Trophoblast cell (in vitro differentiated cells and primary cell): ENCODE measurements at regions not wholly inside any gene's neighbourhood (a gene's known extent, or its start where the extent isn't known, plus 50 kb on each side); places are given as distances from the start of the nearest gene placed in this dataset.
"Not testable (repeated sequence)": the region's sequence is repeated elsewhere in the genome, so short reads cannot be mapped to it uniquely, and the experiment has no call there.

Experiments used
- DNase-seq, 2 donors: peaks; one replicate each; pipeline ENCODE4 v3.0.0-alpha.2; 2016
- H2AFZ ChIP-seq: 2 replicates; pipeline ENCODE4 v1.6.1; 2013; ENCODE audit warnings: low read length, moderate library complexity, mild to moderate bottlenecking; ENCODE audit not compliant: insufficient read depth, poor library complexity
- H2AK5ac ChIP-seq: 2 replicates; pipeline ENCODE4 v1.6.1; 2013; ENCODE audit warnings: mild to moderate bottlenecking, low read length
- H2BK120ac ChIP-seq: 2 replicates; pipeline ENCODE4 v1.6.1; 2013; ENCODE audit warnings: low read length, mild to moderate bottlenecking, moderate library complexity; ENCODE audit not compliant: insufficient read depth, poor library complexity
- H2BK12ac ChIP-seq: 2 replicates; pipeline ENCODE4 v1.6.1; 2013; ENCODE audit warnings: mild to moderate bottlenecking, low read length, moderate library complexity
- H2BK5ac ChIP-seq: 2 replicates; pipeline ENCODE4 v1.6.1; 2013; ENCODE audit warnings: low read length, low read depth, moderate library complexity, mild to moderate bottlenecking; ENCODE audit not compliant: poor library complexity
- H3K14ac ChIP-seq: 2 replicates; pipeline ENCODE4 v1.6.1; 2013; ENCODE audit warnings: mild to moderate bottlenecking, low read length
- H3K18ac ChIP-seq: 2 replicates; pipeline ENCODE4 v1.6.1; 2013; ENCODE audit warnings: mild to moderate bottlenecking, low read length
- H3K23ac ChIP-seq: 2 replicates; pipeline ENCODE4 v1.6.1; 2013; ENCODE audit warnings: low read length
- H3K27ac ChIP-seq: 2 replicates; pipeline ENCODE4 v1.5.1; 2013; ENCODE audit warnings: low read depth, mild to moderate bottlenecking, inconsistent platforms, low read length, moderate library complexity
- H3K27me3 ChIP-seq: 2 replicates; pipeline ENCODE4 v1.6.1; 2013; ENCODE audit warnings: inconsistent platforms, mild to moderate bottlenecking, low read length, moderate library complexity; ENCODE audit not compliant: insufficient read depth
- H3K36me3 ChIP-seq, 2 experiments: 1 replicate in 1 of 2; 2 replicates in 1 of 2; pipeline ENCODE4 v1.6.1; 2013; ENCODE audit warnings: low read length in 2 of 2, mild to moderate bottlenecking in 2 of 2, moderate library complexity in 1 of 2; ENCODE audit not compliant: insufficient read depth in 2 of 2, control insufficient read depth in 1 of 2
- H3K4ac ChIP-seq: 2 replicates; pipeline ENCODE4 v1.6.1; 2013; ENCODE audit warnings: low read depth, mild to moderate bottlenecking, low read length, moderate library complexity
- H3K4me1 ChIP-seq, 2 experiments: 1 replicate in 1 of 2; 2 replicates in 1 of 2; pipeline ENCODE4 v1.6.1; 2013; ENCODE audit warnings: low read length in 2 of 2, mild to moderate bottlenecking in 2 of 2, moderate library complexity in 1 of 2; ENCODE audit not compliant: insufficient read depth in 2 of 2, control insufficient read depth in 1 of 2
- H3K4me2 ChIP-seq: 2 replicates; pipeline ENCODE4 v1.6.1; 2013; ENCODE audit warnings: inconsistent platforms, mild to moderate bottlenecking, low read length, moderate library complexity
- H3K4me3 ChIP-seq: 2 replicates; pipeline ENCODE4 v1.5.1; 2013; ENCODE audit warnings: mild to moderate bottlenecking, low read depth, low read length, inconsistent platforms
- H3K79me1 ChIP-seq: one replicate; pipeline ENCODE4 v1.6.1; 2013; ENCODE audit warnings: low read length
- H3K79me2 ChIP-seq: 2 replicates; pipeline ENCODE4 v1.6.1; 2013; ENCODE audit warnings: low read length, mild to moderate bottlenecking; ENCODE audit not compliant: control insufficient read depth, insufficient read depth, poor library complexity
- H3K9ac ChIP-seq: 2 replicates; pipeline ENCODE4 v1.6.1; 2013; ENCODE audit warnings: mild to moderate bottlenecking, low read length
- H3K9me3 ChIP-seq: 2 replicates; pipeline ENCODE4 v1.6.1; 2013; ENCODE audit warnings: low read depth, mild to moderate bottlenecking, control low read depth, inconsistent platforms, low read length; ENCODE audit not compliant: insufficient read depth
- H4K12ac ChIP-seq: 2 replicates; pipeline ENCODE4 v1.6.1; 2013; ENCODE audit warnings: low read depth, mild to moderate bottlenecking, low read length, moderate library complexity
- H4K8ac ChIP-seq: 2 replicates; pipeline ENCODE4 v1.6.1; 2013; ENCODE audit warnings: low read depth, mild to moderate bottlenecking, low read length, moderate library complexity
- H4K91ac ChIP-seq: one replicate; pipeline ENCODE4 v1.6.1; 2013; ENCODE audit warnings: low read depth, mild to moderate bottlenecking, low read length, moderate library complexity
- WGBS: extraction: QIAGEN DNeasy Blood & Tissue Kit; methylation state at CpG from one replicate; pipeline ENCODE4 v1.1.7; 2013; ENCODE audit warnings: missing lambda C conversion rate; ENCODE audit not compliant: insufficient read length, insufficient coverage; ENCODE audit errors: extremely low coverage; 5-methylcytosine and 5-hydroxymethylcytosine counted together

- H2BK12ac ChIP-seq, H4K8ac ChIP-seq, H3K23ac ChIP-seq, H3K4me1 ChIP-seq, H3K27me3 ChIP-seq, H3K79me2 ChIP-seq, H3K27ac ChIP-seq, H2BK5ac ChIP-seq, H2AFZ ChIP-seq, H3K9ac ChIP-seq, H3K9me3 ChIP-seq, H3K18ac ChIP-seq, H3K14ac ChIP-seq, DNase-seq, H2AK5ac ChIP-seq, H3K4ac ChIP-seq, H3K79me1 ChIP-seq, H3K4me2 ChIP-seq, H4K91ac ChIP-seq, H3K4me3 ChIP-seq, H3K36me3 ChIP-seq, H4K12ac ChIP-seq, H2BK120ac ChIP-seq: not testable (repeated sequence)
- no CpG with 5 or more reads among the region's 3 CpGs for WGBS
Observed at GRCh38 chr15:22134941-22135566, 54.7 kb downstream of the OR4M2 start.

GRCh38 chr15:22137572-22137971, 57.2 kb downstream of the OR4M2 start:
- H2BK120ac ChIP-seq, H3K27me3 ChIP-seq, H3K27ac ChIP-seq, H2AFZ ChIP-seq, H3K9me3 ChIP-seq, H3K4me2 ChIP-seq, H4K91ac ChIP-seq, H3K23ac ChIP-seq, H4K8ac ChIP-seq, H3K4ac ChIP-seq, H3K14ac ChIP-seq, H3K36me3 ChIP-seq, H2BK5ac ChIP-seq, H3K9ac ChIP-seq, H3K4me1 ChIP-seq, H2BK12ac ChIP-seq, H2AK5ac ChIP-seq, H3K4me3 ChIP-seq, H4K12ac ChIP-seq, H3K79me2 ChIP-seq, H3K79me1 ChIP-seq, H3K18ac ChIP-seq, DNase-seq: not testable (repeated sequence)
- no CpG with 5 or more reads among the region's 7 CpGs for WGBS

- not testable (repeated sequence) for H3K4ac ChIP-seq, H3K18ac ChIP-seq, H3K14ac ChIP-seq, H3K4me2 ChIP-seq, H4K12ac ChIP-seq, H3K4me1 ChIP-seq, H3K79me2 ChIP-seq, H2BK5ac ChIP-seq, H3K23ac ChIP-seq, H2AK5ac ChIP-seq, H3K27me3 ChIP-seq, H3K27ac ChIP-seq, H2AFZ ChIP-seq, H3K9me3 ChIP-seq, DNase-seq, H4K91ac ChIP-seq, H2BK120ac ChIP-seq, H3K36me3 ChIP-seq, H3K4me3 ChIP-seq, H3K79me1 ChIP-seq, H3K9ac ChIP-seq, H2BK12ac ChIP-seq, H4K8ac ChIP-seq
- WGBS, result no CpG with 5 or more reads among the region's 9 CpGs
Observed at GRCh38 chr15:22141106-22141505, 60.8 kb downstream of the OR4M2 start.

GRCh38 chr15:22148109-22148508, 67.8 kb downstream of the OR4M2 start:
- not testable (repeated sequence) for DNase-seq, H2BK120ac ChIP-seq, H3K18ac ChIP-seq, H3K4ac ChIP-seq, H3K4me2 ChIP-seq, H3K4me3 ChIP-seq, H2BK12ac ChIP-seq, H2AFZ ChIP-seq, H3K23ac ChIP-seq, H3K14ac ChIP-seq, H3K36me3 ChIP-seq, H3K27ac ChIP-seq, H3K4me1 ChIP-seq, H3K79me1 ChIP-seq, H2BK5ac ChIP-seq, H4K91ac ChIP-seq, H3K27me3 ChIP-seq, H2AK5ac ChIP-seq, H3K9ac ChIP-seq, H4K12ac ChIP-seq, H3K9me3 ChIP-seq, H3K79me2 ChIP-seq, H4K8ac ChIP-seq
- WGBS, result no CpG with 5 or more reads among the region's 7 CpGs
